Heart left ventricle (tissue), 16 donors: ENCODE measurements at regions not wholly inside any gene's neighbourhood (a gene's known extent, or its start where the extent isn't known, plus 50 kb on each side); places are given as distances from the start of the nearest gene placed in this dataset.

ENCODE experiments used
- ATAC-seq, 4 donors: fragments of 200-7000 bp; cut with Tn5 transposase; one replicate each; pipeline ENCODE4 v1.9.1; 2020 to 2022; ENCODE audit warnings: moderate library complexity in 4 of 4, mild to moderate bottlenecking in 3 of 4, moderate number of reproducible peaks in 1 of 4
- DNase-seq, 5 donors: peaks; one replicate each; pipeline ENCODE4 v3.0.0-alpha.2; 2020
- H3K27ac ChIP-seq, 12 donors: fragments of 200-600 bp; sonication (generic) in 4 of 12; one replicate each; pipeline versions ENCODE4 v1.5.0 to v1.8.0; 2016 to 2022; ENCODE audit warnings: mild to moderate bottlenecking in 2 of 12
- H3K27me3 ChIP-seq, 9 donors: fragments of 200-600 bp; sonication (generic) in 2 of 9; one replicate each; pipeline versions ENCODE4 v1.5.1 to v1.8.0; 2016 to 2022; ENCODE audit warnings: mild to moderate bottlenecking in 3 of 9
- H3K36me3 ChIP-seq, 9 donors: fragments of 200-600 bp; sonication (generic) in 2 of 9; one replicate each; pipeline versions ENCODE4 v1.5.0 to v1.8.0; 2018 to 2022; ENCODE audit warnings: mild to moderate bottlenecking in 2 of 9
- H3K4me1 ChIP-seq, 12 donors: fragments of 200-600 bp; sonication (generic) in 4 of 12; one replicate each; pipeline versions ENCODE4 v1.5.0 to v1.8.0; 2016 to 2022; ENCODE audit warnings: mild to moderate bottlenecking in 3 of 12
- H3K4me3 ChIP-seq, 12 donors: fragments of 200-600 bp; sonication (generic) in 4 of 12; one replicate each; pipeline versions ENCODE4 v1.5.0 to v1.8.0; 2017 to 2022; ENCODE audit warnings: mild to moderate bottlenecking in 9 of 12, moderate library complexity in 4 of 12
- H3K9me3 ChIP-seq, 12 donors: fragments of 200-600 bp; sonication (generic) in 4 of 12; one replicate each; pipeline versions ENCODE4 v1.5.0 to v1.8.0; 2016 to 2022; ENCODE audit warnings: mild to moderate bottlenecking in 1 of 12
- CTCF ChIP-seq, 12 donors: fragments of 200-600 bp; sonication (generic) in 4 of 12; IDR thresholded peaks; one replicate each; pipeline versions ENCODE4 v1.5.0 to v1.8.0; 2018 to 2022; ENCODE audit warnings: antibody characterized with exemption in 12 of 12, mild to moderate bottlenecking in 5 of 12
- POLR2A ChIP-seq, 2 donors: fragments of 450-650 bp; IDR thresholded peaks; one replicate each; pipeline ENCODE4 v1.6.1; 2017; ENCODE audit warnings: antibody characterized with exemption in 2 of 2, mild to moderate bottlenecking in 2 of 2, moderate library complexity in 2 of 2
- WGBS, 4 donors: extraction: QIAGEN DNeasy Blood & Tissue Kit in 2 of 4; methylation state at CpG; one replicate each; pipeline versions ENCODE4 v1.1.5 to v1.1.7; 2013 to 2018; 5-methylcytosine and 5-hydroxymethylcytosine counted together
- intact Hi-C, 10 donors: fragments of 100-400 bp; cut with DNase I; formaldehyde crosslinking; loops; one replicate each; pipeline versions ENCODE4 v1.11.1 to v1.14.2; 2022
- donor health status: ischemic (EF 13 %, LVEDD 7.1; RV severe dilation, severe dysfunction).
- donor health status: healthy with polysubstance abuse.
- donor health status: DM: no; HTN: yes; CAD: no.
- donor health status: DM: no; HTN: no; CAD: no.
- donor health status: ischemic (EF 25% LVEDD 6.9; RV normal size, moderate dysfunction).
- donor health status: ischemic (EF 25% LVEDD 5.7; RV mildly dilated, moderate dysfunction).
- donor health status: healthy.
- donor health status: DM: yes; HTN: yes; CAD: no.
- donor health status: ischemic (EF 35%, LVEDD 5.7; RV mildly dilated, moderate dysfunction).
- donor health status: nonischemic (EF 11% LVEDD 7.7; RV severe dilation, severe dysfunction).
- donor health status: DM: yes; HTN: yes; CAD: no.
- donor health status: PGD.
- donor health status: ischemic (EF 29% LVEDD 5.4; RV normal size, mild dysfunction).
- donor health status: nonischemic (EF 23%, LVEDD 6.1; RV moderate dilation, normal function).

DNA sequence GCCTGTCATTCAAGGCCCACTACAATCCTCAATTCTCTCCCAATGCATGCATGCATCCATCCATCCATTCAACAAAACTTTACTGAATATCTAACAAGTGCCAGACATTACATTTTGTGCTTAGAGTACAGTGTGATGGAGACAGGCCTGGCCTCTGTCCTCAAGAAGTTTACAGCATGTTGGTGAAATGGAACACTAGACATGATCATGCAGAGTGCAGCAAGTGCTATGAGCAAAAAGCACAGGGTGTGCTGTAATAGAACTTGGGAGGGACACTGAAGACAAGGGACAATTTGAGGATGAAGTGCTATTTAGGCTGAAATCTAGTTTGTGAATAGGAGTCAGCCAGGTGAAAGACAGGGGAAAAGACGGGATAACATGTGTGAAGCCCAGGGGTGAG lies 347.8 kb downstream of the PTEN start:
- Histone ChIP-seq H3K27ac (no peak overlapping the region), H3K4me3 (no peak overlapping the region), H3K4me1 (no peaks in the 10 kb centered on the region), H3K27me3 (no peaks in the 10 kb centered on the region), H3K9me3 (no peaks in the 10 kb centered on the region), H3K36me3 (no peaks in the 10 kb centered on the region)
- intact Hi-C loops, result loop anchor here in 1 of 10 donors (10.0 kb wide), 1 partner anchor 56 kb away; no protein-coding TSS in a partner anchor
- DNase-seq (no peak), ATAC-seq (no peak)
- WGBS, 4 donors, result 87 to 98% (median 96%) methylated on average over 1 of the region's 1 CpG
- TF ChIP-seq POLR2A (IDR thresholded peaks at IDR 0.05) (no peak), CTCF (IDR thresholded peaks at IDR 0.05) (no peak)

DNA sequence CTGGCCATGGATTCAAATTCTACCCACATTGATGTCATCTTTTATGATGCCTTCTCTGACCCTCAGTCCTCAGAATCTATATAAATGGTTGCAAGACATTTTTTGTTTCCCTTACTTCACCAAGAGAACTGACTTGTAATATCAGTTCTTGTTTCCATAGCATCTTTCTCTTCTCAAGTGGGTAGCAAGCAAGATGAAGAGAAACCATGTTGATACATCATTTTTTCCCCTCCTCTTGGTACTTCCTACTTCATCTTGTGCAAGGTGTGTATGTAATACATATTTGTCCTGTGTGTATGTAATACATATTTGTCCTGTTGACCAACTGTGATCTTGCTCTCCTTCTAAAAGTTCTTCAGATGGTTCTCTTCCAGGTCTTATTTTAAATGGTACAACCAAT lies 348.6 kb downstream of the PTEN start:
- Histone ChIP-seq H3K36me3 (no peaks in the 10 kb centered on the region), H3K27me3 (no peaks in the 10 kb centered on the region), H3K9me3 (no peaks in the 10 kb centered on the region), H3K27ac (no peak overlapping the region), H3K4me1 (no peaks in the 10 kb centered on the region), H3K4me3 (no peak overlapping the region)
- DNase-seq (no peak), ATAC-seq (no peak)
- intact Hi-C loops, result loop anchor here in 1 of 10 donors (10.0 kb wide), 1 partner anchor 57 kb away; no protein-coding TSS in a partner anchor
- TF ChIP-seq CTCF (IDR thresholded peaks at IDR 0.05), result no peak
- no peak for TF ChIP-seq POLR2A (IDR thresholded peaks at IDR 0.05)

- ATAC-seq (no peak), DNase-seq (no peak)
- WGBS, 4 donors, result 86 to 92% (median 88%) methylated on average over 6 of the region's 6 CpGs
- Histone ChIP-seq H3K27ac (no peak overlapping the region), H3K4me3 (no peak overlapping the region), H3K27me3 (no peaks in the 10 kb centered on the region), H3K9me3 (no peaks in the 10 kb centered on the region), H3K36me3 (no peaks in the 10 kb centered on the region), H3K4me1 (no peaks in the 10 kb centered on the region)
- TF ChIP-seq CTCF (IDR thresholded peaks at IDR 0.05), result no peak
- TF ChIP-seq POLR2A (IDR thresholded peaks at IDR 0.05), result no peak
- intact Hi-C loops, result loop anchor here in 1 of 10 donors (10.0 kb wide), 1 partner anchor 58 kb away; no protein-coding TSS in a partner anchor
These were observed 349.7 kb downstream of the PTEN start for GRCh38 chr10:88213065-88213605.

DNA sequence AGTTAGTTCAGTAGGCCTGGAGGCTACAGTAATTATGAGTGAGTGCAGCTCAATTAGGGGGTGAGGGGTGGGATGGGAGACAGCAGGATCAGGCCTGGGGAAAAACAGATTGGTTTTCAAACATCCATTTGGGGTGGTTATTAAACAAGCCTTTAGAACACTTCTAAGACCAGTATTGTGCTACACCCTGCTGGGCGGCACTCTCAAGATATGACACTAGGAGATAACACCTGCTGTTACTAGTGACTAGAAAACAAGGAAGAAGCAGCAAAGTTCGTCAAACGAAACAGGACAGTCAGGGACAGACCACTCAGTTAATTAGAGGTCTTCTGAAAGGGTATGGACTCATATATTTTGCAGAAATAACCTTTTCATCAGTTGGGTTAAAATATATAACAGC lies 353.6 kb downstream of the PTEN start:
- H3K27me3 ChIP-seq, result no peaks in the 10 kb centered on the region

More for the DNA sequence above, 353.6 kb downstream of the PTEN start:
- intact Hi-C loops, result loop anchor here in 1 of 10 donors (10.0 kb wide), 1 partner anchor 62 kb away; no protein-coding TSS in a partner anchor
- ATAC-seq (no peak), DNase-seq (no peak)
- peaks cover 0 to 5% (median 0%) of the 10 kb centered on the region in 12 donors for H3K4me1 ChIP-seq
- no peak overlapping the region for H3K4me3 ChIP-seq
- no peak overlapping the region for H3K27ac ChIP-seq
- no peaks in the 10 kb centered on the region for H3K36me3 ChIP-seq
- TF ChIP-seq POLR2A (IDR thresholded peaks at IDR 0.05) (no peak), CTCF (IDR thresholded peaks at IDR 0.05) (no peak)
- no peaks in the 10 kb centered on the region for H3K9me3 ChIP-seq
- 90 to 96% (median 93%) methylated on average over 3 of the region's 3 CpGs for WGBS, 4 donors
